ENCODE measurements at regions not wholly inside any gene's neighbourhood (a gene's known extent, or its start where the extent isn't known, plus 50 kb on each side); places are given as distances from the start of the nearest gene placed in this dataset.

DNA sequence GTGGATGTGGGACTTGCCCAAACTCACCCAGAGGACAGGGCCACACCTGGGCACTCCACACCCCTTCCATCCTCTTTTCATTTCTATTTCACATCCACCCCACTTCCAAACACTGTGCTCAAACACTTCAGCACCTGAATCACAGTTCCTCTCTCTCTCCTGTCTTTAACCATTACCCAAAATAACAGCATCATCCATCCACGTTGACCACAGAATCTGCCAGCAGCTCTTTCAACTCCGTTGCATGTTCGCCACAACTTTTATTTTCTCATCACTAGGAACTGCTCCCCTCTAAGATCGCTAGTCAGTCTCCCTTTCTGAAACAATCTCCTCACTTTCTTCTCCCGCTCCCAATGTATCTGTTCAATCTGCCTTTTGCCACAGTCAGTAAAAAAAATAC is 121.6 kb upstream of the HNRNPA3 start:
- no peak overlapping the region for H2BK5ac ChIP-seq (ENCODE audit: low read depth, low read length, poor library complexity, severe bottlenecking)
- H3K4ac ChIP-seq (ENCODE audit: low read depth in 1 of 2, low read length in 2 of 2), result no peak overlapping the region
- H3K14ac ChIP-seq (ENCODE audit: low read length in 2 of 2), result no peak overlapping the region
- H2BK12ac ChIP-seq (ENCODE audit: low read length in 2 of 2), result no peak overlapping the region
- no peak overlapping the region for H2AFZ ChIP-seq (ENCODE audit: low read depth, low read length)
- no peak overlapping the region for H3K27ac ChIP-seq (ENCODE audit: low read length, poor library complexity, severe bottlenecking)
- no peaks in the 10 kb centered on the region for H3K4me1 ChIP-seq (ENCODE audit: control insufficient read depth, insufficient read depth, low read depth, low read length)
- H3K4me2 ChIP-seq (ENCODE audit: low read length, poor library complexity, severe bottlenecking), result no peak overlapping the region
- 91% methylated on average over 5 of the region's 5 CpGs for WGBS
- no peak overlapping the region for H2BK120ac ChIP-seq (ENCODE audit: low read depth, low read length)
- H3K9ac ChIP-seq (ENCODE audit: low read length), result no peak overlapping the region
- no peak overlapping the region for H3K18ac ChIP-seq (ENCODE audit: low read depth in 1 of 2, low read length in 2 of 2)
- H3K9me3 ChIP-seq (ENCODE audit: control insufficient read depth, low read length), result no peaks in the 10 kb centered on the region
- DNase-seq, result no peak
- no peak overlapping the region for H3K4me3 ChIP-seq (ENCODE audit: insufficient read depth in 1 of 2, low read depth in 1 of 2, low read length in 2 of 2)
- H4K91ac ChIP-seq (ENCODE audit: low read length), result no peak overlapping the region
- no peak overlapping the region for H3K23ac ChIP-seq (ENCODE audit: low read length in 2 of 2)
- no peaks in the 10 kb centered on the region for H3K79me1 ChIP-seq (replicated peaks; ENCODE audit: low read length, poor library complexity, severe bottlenecking)
- H3K36me3 ChIP-seq (ENCODE audit: control insufficient read depth in 1 of 2, insufficient read depth in 2 of 2, low read depth in 1 of 2, low read length in 2 of 2), result no peaks in the 10 kb centered on the region
- no peak overlapping the region for H2AK5ac ChIP-seq (ENCODE audit: low read length, severe bottlenecking)
- H2BK15ac ChIP-seq (ENCODE audit: low read depth, poor library complexity, severe bottlenecking), result no peak overlapping the region
- H3K27me3 ChIP-seq (ENCODE audit: control insufficient read depth in 1 of 2, insufficient read depth in 1 of 2, low read length in 2 of 2), result peaks cover 0 to 9% of the 10 kb centered on the region in 2 experiments
- H4K8ac ChIP-seq (ENCODE audit: low read length), result no peak overlapping the region

DNA sequence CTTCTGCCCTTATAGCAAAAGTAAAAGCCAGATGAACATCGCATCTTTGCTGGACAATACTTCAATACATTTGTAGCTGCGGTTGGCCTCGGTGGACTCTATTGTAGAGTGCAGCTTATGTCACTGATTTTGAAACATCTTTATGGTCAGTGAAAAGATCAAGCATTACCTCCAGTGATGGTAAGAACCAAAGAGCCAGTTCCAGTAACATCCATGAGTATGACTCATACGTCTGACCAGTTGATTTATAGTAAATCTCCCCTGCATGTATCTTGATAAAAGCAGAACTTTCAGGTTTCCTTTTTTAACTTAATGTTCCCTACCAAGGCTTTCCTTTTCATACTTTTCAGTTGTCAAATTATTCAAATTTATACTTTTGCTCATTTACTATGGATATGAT is 119.2 kb upstream of the HNRNPA3 start:
- Histone ChIP-seq H3K23ac (ENCODE audit: low read length in 2 of 2) (no peak overlapping the region), H3K18ac (ENCODE audit: low read depth in 1 of 2, low read length in 2 of 2) (no peak overlapping the region), H2AK5ac (ENCODE audit: low read length, severe bottlenecking) (no peak overlapping the region), H3K36me3 (ENCODE audit: control insufficient read depth in 1 of 2, insufficient read depth in 2 of 2, low read depth in 1 of 2, low read length in 2 of 2) (no peaks in the 10 kb centered on the region), H3K27me3 (ENCODE audit: control insufficient read depth in 1 of 2, insufficient read depth in 1 of 2, low read length in 2 of 2) (no peaks in the 10 kb centered on the region), H3K14ac (ENCODE audit: low read length in 2 of 2) (no peak overlapping the region), H3K4me3 (ENCODE audit: insufficient read depth in 1 of 2, low read depth in 1 of 2, low read length in 2 of 2) (no peak overlapping the region), H3K4me1 (ENCODE audit: control insufficient read depth, insufficient read depth, low read depth, low read length) (no peaks in the 10 kb centered on the region), H4K8ac (ENCODE audit: low read length) (no peak overlapping the region), H3K79me1 (replicated peaks; ENCODE audit: low read length, poor library complexity, severe bottlenecking) (no peaks in the 10 kb centered on the region), H2BK15ac (ENCODE audit: low read depth, poor library complexity, severe bottlenecking) (no peak overlapping the region), H3K4me2 (ENCODE audit: low read length, poor library complexity, severe bottlenecking) (no peak overlapping the region), H3K9me3 (ENCODE audit: control insufficient read depth, low read length) (no peaks in the 10 kb centered on the region), H2BK12ac (ENCODE audit: low read length in 2 of 2) (no peak overlapping the region), H2AFZ (ENCODE audit: low read depth, low read length) (no peak overlapping the region), H2BK5ac (ENCODE audit: low read depth, low read length, poor library complexity, severe bottlenecking) (no peak overlapping the region), H4K91ac (ENCODE audit: low read length) (no peak overlapping the region), H2BK120ac (ENCODE audit: low read depth, low read length) (no peak overlapping the region), H3K27ac (ENCODE audit: low read length, poor library complexity, severe bottlenecking) (no peak overlapping the region), H3K9ac (ENCODE audit: low read length) (no peak overlapping the region), H3K4ac (ENCODE audit: low read depth in 1 of 2, low read length in 2 of 2) (no peak overlapping the region)
- 92% methylated on average over 3 of the region's 4 CpGs for WGBS
- peak; percentile 6 for DNase-seq

DNA sequence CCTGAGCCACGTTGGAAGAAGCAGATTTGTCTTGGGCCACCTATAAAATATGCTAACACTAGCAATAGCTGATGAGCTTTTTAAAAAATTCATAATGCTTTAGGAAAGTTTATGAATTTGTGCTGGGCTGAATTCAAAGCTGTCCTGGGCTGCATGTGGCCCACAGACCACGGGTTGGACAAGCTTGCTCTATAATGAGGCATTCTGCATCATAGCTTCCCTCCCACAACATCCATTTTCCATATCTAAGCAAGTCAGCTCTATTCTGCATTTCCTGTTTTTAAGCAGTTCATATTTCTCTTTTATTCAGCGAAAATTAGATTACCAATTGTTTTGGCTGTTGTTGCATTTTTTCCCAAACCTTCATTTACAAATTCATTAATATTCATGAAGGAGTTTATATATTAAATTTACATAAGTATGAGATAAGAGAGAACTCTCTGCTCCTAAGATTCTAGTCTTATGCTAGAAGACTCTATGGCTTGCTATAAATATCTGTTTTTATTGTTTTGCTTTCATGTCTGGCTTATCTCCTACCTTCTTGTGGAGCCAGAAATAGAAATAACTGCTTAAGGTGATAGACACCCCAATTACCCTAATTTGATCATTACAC is 114.5 kb upstream of the HNRNPA3 start:
- H2BK12ac ChIP-seq (ENCODE audit: low read length in 2 of 2), result no peak overlapping the region
- no peak overlapping the region for H3K23ac ChIP-seq (ENCODE audit: low read length in 2 of 2)
- no peaks in the 10 kb centered on the region for H3K4me1 ChIP-seq (ENCODE audit: control insufficient read depth, insufficient read depth, low read depth, low read length)
- no peak overlapping the region for H3K9ac ChIP-seq (ENCODE audit: low read length)
- H3K27me3 ChIP-seq (ENCODE audit: control insufficient read depth in 1 of 2, insufficient read depth in 1 of 2, low read length in 2 of 2), result no peaks in the 10 kb centered on the region
- WGBS, result 82% methylated on average over 1 of the region's 3 CpGs
- H3K36me3 ChIP-seq (ENCODE audit: control insufficient read depth in 1 of 2, insufficient read depth in 2 of 2, low read depth in 1 of 2, low read length in 2 of 2), result no peaks in the 10 kb centered on the region
- H2AK5ac ChIP-seq (ENCODE audit: low read length, severe bottlenecking), result no peak overlapping the region
- H3K4ac ChIP-seq (ENCODE audit: low read depth in 1 of 2, low read length in 2 of 2), result no peak overlapping the region
- H2BK5ac ChIP-seq (ENCODE audit: low read depth, low read length, poor library complexity, severe bottlenecking), result no peak overlapping the region
- H3K27ac ChIP-seq (ENCODE audit: low read length, poor library complexity, severe bottlenecking), result no peak overlapping the region
- no peak overlapping the region for H2BK15ac ChIP-seq (ENCODE audit: low read depth, poor library complexity, severe bottlenecking)
- H3K4me2 ChIP-seq (ENCODE audit: low read length, poor library complexity, severe bottlenecking), result no peak overlapping the region
- no peak overlapping the region for H4K91ac ChIP-seq (ENCODE audit: low read length)
- H2BK120ac ChIP-seq (ENCODE audit: low read depth, low read length), result no peak overlapping the region
- H3K4me3 ChIP-seq (ENCODE audit: insufficient read depth in 1 of 2, low read depth in 1 of 2, low read length in 2 of 2), result no peak overlapping the region
- no peak overlapping the region for H3K18ac ChIP-seq (ENCODE audit: low read depth in 1 of 2, low read length in 2 of 2)
- no peak for DNase-seq
- H3K79me1 ChIP-seq (replicated peaks; ENCODE audit: low read length, poor library complexity, severe bottlenecking), result no peaks in the 10 kb centered on the region
- no peak overlapping the region for H2AFZ ChIP-seq (ENCODE audit: low read depth, low read length)
- H3K14ac ChIP-seq (ENCODE audit: low read length in 2 of 2), result no peak overlapping the region
- peaks cover 21% of the 10 kb centered on the region for H3K9me3 ChIP-seq (ENCODE audit: control insufficient read depth, low read length)
- H4K8ac ChIP-seq (ENCODE audit: low read length), result no peak overlapping the region

DNA sequence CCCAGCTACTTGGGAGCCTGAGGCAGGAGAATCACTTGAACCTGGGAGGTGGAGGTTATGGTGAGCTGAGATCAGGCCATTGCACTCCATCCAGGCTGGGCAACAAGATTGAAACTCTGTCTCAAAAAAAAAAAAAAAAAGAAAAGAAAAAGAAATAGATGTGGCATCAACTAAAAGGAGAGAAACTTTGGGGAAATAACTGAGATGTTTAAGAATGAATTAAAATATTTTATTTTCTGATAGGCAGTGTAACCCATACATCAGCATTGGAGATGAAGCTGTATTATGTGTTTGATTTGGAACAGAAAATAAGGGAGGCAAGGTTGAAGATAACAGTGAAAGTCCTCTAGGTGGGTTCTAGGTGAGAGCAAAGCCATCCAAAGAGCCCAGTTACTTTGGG is 110.7 kb upstream of the HNRNPA3 start:
- no peak overlapping the region for H2BK120ac ChIP-seq (ENCODE audit: low read depth, low read length)
- no peak overlapping the region for H2BK12ac ChIP-seq (ENCODE audit: low read length in 2 of 2)
- H3K4me2 ChIP-seq (ENCODE audit: low read length, poor library complexity, severe bottlenecking), result no peak overlapping the region
- H2BK15ac ChIP-seq (ENCODE audit: low read depth, poor library complexity, severe bottlenecking), result no peak overlapping the region
- DNase-seq, result no peak
- H3K23ac ChIP-seq (ENCODE audit: low read length in 2 of 2), result no peak overlapping the region
- H2AFZ ChIP-seq (ENCODE audit: low read depth, low read length), result no peak overlapping the region
- no peaks in the 10 kb centered on the region for H3K4me1 ChIP-seq (ENCODE audit: control insufficient read depth, insufficient read depth, low read depth, low read length)
- peaks cover 22% of the 10 kb centered on the region for H3K9me3 ChIP-seq (ENCODE audit: control insufficient read depth, low read length)
- no peak overlapping the region for H2BK5ac ChIP-seq (ENCODE audit: low read depth, low read length, poor library complexity, severe bottlenecking)
- no peak overlapping the region for H3K18ac ChIP-seq (ENCODE audit: low read depth in 1 of 2, low read length in 2 of 2)
- no peak overlapping the region for H4K91ac ChIP-seq (ENCODE audit: low read length)
- no peak overlapping the region for H3K14ac ChIP-seq (ENCODE audit: low read length in 2 of 2)
- H3K4ac ChIP-seq (ENCODE audit: low read depth in 1 of 2, low read length in 2 of 2), result no peak overlapping the region
- no peak overlapping the region for H4K8ac ChIP-seq (ENCODE audit: low read length)
- no peaks in the 10 kb centered on the region for H3K27me3 ChIP-seq (ENCODE audit: control insufficient read depth in 1 of 2, insufficient read depth in 1 of 2, low read length in 2 of 2)
- H2AK5ac ChIP-seq (ENCODE audit: low read length, severe bottlenecking), result no peak overlapping the region
- no peak overlapping the region for H3K4me3 ChIP-seq (ENCODE audit: insufficient read depth in 1 of 2, low read depth in 1 of 2, low read length in 2 of 2)
- no peak overlapping the region for H3K27ac ChIP-seq (ENCODE audit: low read length, poor library complexity, severe bottlenecking)
- H3K79me1 ChIP-seq (replicated peaks; ENCODE audit: low read length, poor library complexity, severe bottlenecking), result no peaks in the 10 kb centered on the region
- no peak overlapping the region for H3K9ac ChIP-seq (ENCODE audit: low read length)
- no peaks in the 10 kb centered on the region for H3K36me3 ChIP-seq (ENCODE audit: control insufficient read depth in 1 of 2, insufficient read depth in 2 of 2, low read depth in 1 of 2, low read length in 2 of 2)
